ENCODE measurements at regions not wholly inside any gene's neighbourhood (a gene's known extent, or its start where the extent isn't known, plus 50 kb on each side); places are given as distances from the start of the nearest gene placed in this dataset.
A peak's percentile ranks its signal among the peaks of the same experiment; 100 is the strongest.

- TF ChIP-seq ZNF532 (CRISPR knock-in tag; IDR thresholded peaks at IDR 0.05; ENCODE audit: borderline replicate concordance) = no peak
Measured at GRCh38 chr12:82174383-82174782, 183.8 kb downstream of the CCDC59 start (continued).

- ChIA-PET CTCF (no interaction called here), POLR2A (no interaction called here)
- H3K27ac Mint-ChIP-seq = no peak overlapping the region
- H3K36me3 Mint-ChIP-seq = peaks cover 21% of the 10 kb centered on the region
- no peaks in the 10 kb centered on the region for H3K27me3 Mint-ChIP-seq (ENCODE audit: low read depth)
- ATAC-seq (no peak), DNase-seq (ENCODE audit: low spot score) (no peak)
- H3K9me3 Mint-ChIP-seq = peaks cover 32% of the 10 kb centered on the region
- no peak overlapping the region for H3K4me3 Mint-ChIP-seq
- no peak for TF ChIP-seq FOXP1 (CRISPR knock-in tag; IDR thresholded peaks at IDR 0.05; ENCODE audit: borderline replicate concordance)
- no peak for TF ChIP-seq CDX4 (CRISPR knock-in tag; IDR thresholded peaks at IDR 0.05; ENCODE audit: borderline replicate concordance)
- TF ChIP-seq FOXK1 (CRISPR knock-in tag; IDR thresholded peaks at IDR 0.05) = no peak
- no peak for TF ChIP-seq ZNF512 (CRISPR knock-in tag; IDR thresholded peaks at IDR 0.05; ENCODE audit: borderline replicate concordance)
- TF ChIP-seq TEAD4 (CRISPR knock-in tag; IDR thresholded peaks at IDR 0.05) = no peak
- no peak for TF ChIP-seq HMGA2 (CRISPR knock-in tag; IDR thresholded peaks at IDR 0.05)
- no peak for TF ChIP-seq ESRRA (CRISPR knock-in tag; IDR thresholded peaks at IDR 0.05; ENCODE audit: borderline replicate concordance)
- peaks cover 12% of the 10 kb centered on the region for H3K4me1 Mint-ChIP-seq
Measured at GRCh38 chr12:82149045-82149444, 209.1 kb downstream of the CCDC59 start.

- Mint-ChIP-seq H3K27me3 (ENCODE audit: low read depth) (no peaks in the 10 kb centered on the region), H3K4me1 (peaks cover 15% of the 10 kb centered on the region), H3K9me3 (peaks cover 36% of the 10 kb centered on the region), H3K27ac (no peak overlapping the region; the same call in 1 of the 2 replicates), H3K4me3 (no peak overlapping the region), H3K36me3 (peaks cover 24% of the 10 kb centered on the region)
- DNase-seq (ENCODE audit: low spot score) = no peak
- CTCF ChIA-PET = no interaction called here
- ATAC-seq = peak; percentile 94
- POLR2A ChIA-PET = no interaction called here
- TF ChIP-seq ZNF281 (CRISPR knock-in tag; IDR thresholded peaks at IDR 0.05) (no peak), ZBTB21 (CRISPR knock-in tag; IDR thresholded peaks at IDR 0.05; ENCODE audit: borderline replicate concordance) (no peak), GABPB1 (CRISPR knock-in tag; IDR thresholded peaks at IDR 0.05) (no peak), TP53 (CRISPR knock-in tag; IDR thresholded peaks at IDR 0.05) (no peak), PRRX2 (CRISPR knock-in tag; IDR thresholded peaks at IDR 0.05) (no peak), FOXK1 (CRISPR knock-in tag; IDR thresholded peaks at IDR 0.05) (no peak), ZNF423 (CRISPR knock-in tag; IDR thresholded peaks at IDR 0.05) (no peak), FOXP4 (CRISPR knock-in tag; IDR thresholded peaks at IDR 0.05) (no peak), AR (CRISPR knock-in tag; IDR thresholded peaks at IDR 0.05) (no peak), MAX (CRISPR knock-in tag; IDR thresholded peaks at IDR 0.05) (no peak), CBFB (CRISPR knock-in tag; IDR thresholded peaks at IDR 0.05; ENCODE audit: low read depth) (no peak)
Measured at GRCh38 chr12:82146740-82147139, 211.4 kb downstream of the CCDC59 start.
